Stimulated activated CD8-positive, alpha-beta memory T cell treated with anti-CD3 and anti-CD28 coated beads, Interleukin-7, amount 100 ng/mL, for 48 hours (primary cell): ENCODE measurements at regions not wholly inside any gene's neighbourhood (a gene's known extent, or its start where the extent isn't known, plus 50 kb on each side); places are given as distances from the start of the nearest gene placed in this dataset.

Source experiments
- DNase-seq, 2 donors: peaks; one replicate each; pipeline ENCODE4 v3.0.0-alpha.2; 2020; ENCODE audit warnings: low read depth in 1 of 2; ENCODE audit errors: extremely low read depth in 1 of 2

- DNase-seq = no peak
Measured at GRCh38 chr2:238697193-238698071, 150.5 kb upstream of the TWIST2 start.

GRCh38 chr2:238698072-238698352 lies 149.9 kb upstream of the TWIST2 start:
- DNase-seq = no peak

GRCh38 chr2:238698451-238699306 lies 149.2 kb upstream of the TWIST2 start:
- DNase-seq = no peak

- DNase-seq = no peak
Measured at GRCh38 chr2:238699307-238700116, 148.4 kb upstream of the TWIST2 start.

GRCh38 chr2:238700117-238700457 lies 147.8 kb upstream of the TWIST2 start:
- no peak for DNase-seq

GRCh38 chr2:238700506-238701340 lies 147.2 kb upstream of the TWIST2 start:
- DNase-seq = no peak

- DNase-seq = no peak
Measured at GRCh38 chr2:238701341-238702206, 146.3 kb upstream of the TWIST2 start.

- DNase-seq = no peak
Measured at GRCh38 chr2:238702276-238703052, 145.4 kb upstream of the TWIST2 start.

- no peak for DNase-seq
Measured at GRCh38 chr2:238703053-238703415, 144.9 kb upstream of the TWIST2 start.

- no peak for DNase-seq
Measured at GRCh38 chr2:238703436-238703835, 144.4 kb upstream of the TWIST2 start.

- DNase-seq = no peak
Measured at GRCh38 chr2:238704471-238705225, 143.2 kb upstream of the TWIST2 start.

GRCh38 chr2:238706163-238706562 lies 141.7 kb upstream of the TWIST2 start:
- no peak for DNase-seq

- DNase-seq = no peak
Measured at GRCh38 chr2:238706673-238707072, 141.2 kb upstream of the TWIST2 start.

GRCh38 chr2:238709325-238710025 lies 138.4 kb upstream of the TWIST2 start:
- no peak for DNase-seq

- no peak for DNase-seq
Measured at GRCh38 chr2:238710032-238710735, 137.7 kb upstream of the TWIST2 start.

- DNase-seq = no peak
Measured at GRCh38 chr2:238710787-238711186, 137.1 kb upstream of the TWIST2 start.

- no peak for DNase-seq
Measured at GRCh38 chr2:238711346-238711745, 136.5 kb upstream of the TWIST2 start.
